ENCODE measurements at regions not wholly inside any gene's neighbourhood (a gene's known extent, or its start where the extent isn't known, plus 50 kb on each side); places are given as distances from the start of the nearest gene placed in this dataset.
"Not testable (repeated sequence)": the region's sequence is repeated elsewhere in the genome, so short reads cannot be mapped to it uniquely, and the experiment has no call there.

GRCh38 chr5:174935854-174936474 lies 211.6 kb downstream of the MSX2 start:
- TF ChIP-seq CTCF (IDR thresholded peaks at IDR 0.05) = peak; percentile 87
- no peak for TF ChIP-seq E2F4 (CRISPR knock-in tag; IDR thresholded peaks at IDR 0.05; ENCODE audit: borderline replicate concordance, low read depth)
- ChIA-PET CTCF (interaction anchor here (1.0 to 4.9 kb wide), 6 partner anchors 19 to 509 kb away, joined by 3 to 59 read pairs (median 3); partner anchors contain the start of gene DRD1), POLR2A (no interaction called here)
- H3K9me3 Mint-ChIP-seq = peaks cover 11% of the 10 kb centered on the region
- DNase-seq (ENCODE audit: low spot score) (peak; percentile 83), ATAC-seq (peak; percentile 95)
- H3K4me3 Mint-ChIP-seq = no peak overlapping the region
- peaks cover 6% of the 10 kb centered on the region for H3K4me1 Mint-ChIP-seq
- no peak overlapping the region for H3K27ac Mint-ChIP-seq
- H3K27me3 Mint-ChIP-seq (ENCODE audit: low read depth) = no peaks in the 10 kb centered on the region
- no peaks in the 10 kb centered on the region for H3K36me3 Mint-ChIP-seq

- DNase-seq (ENCODE audit: low spot score); POLR2A ChIA-PET; ATAC-seq; CTCF ChIA-PET; H3K27ac Mint-ChIP-seq; H3K4me1 Mint-ChIP-seq; H3K27me3 Mint-ChIP-seq (ENCODE audit: low read depth); H3K36me3 Mint-ChIP-seq; H3K4me3 Mint-ChIP-seq: not testable (repeated sequence)
- H3K9me3 Mint-ChIP-seq = peaks cover 11% of the 10 kb centered on the region
These were observed 206.7 kb downstream of the MSX2 start for GRCh38 chr5:174931033-174931432.

- no peak overlapping the region for H3K4me3 Mint-ChIP-seq
- peaks cover 33% of the 10 kb centered on the region for H3K4me1 Mint-ChIP-seq
- no peaks in the 10 kb centered on the region for H3K36me3 Mint-ChIP-seq
- H3K27ac Mint-ChIP-seq = no peak overlapping the region
- ATAC-seq (no peak), DNase-seq (ENCODE audit: low spot score) (no peak)
- POLR2A ChIA-PET = no interaction called here
- TF ChIP-seq STAT6 (CRISPR knock-in tag; conservative IDR thresholded peaks at IDR 0.05; ENCODE audit: low read depth) = no peak
- no peak for TF ChIP-seq GRHL2 (CRISPR knock-in tag; IDR thresholded peaks at IDR 0.05; ENCODE audit: insufficient replicate concordance, severe bottlenecking)
- no peak for TF ChIP-seq ZNF512 (CRISPR knock-in tag; IDR thresholded peaks at IDR 0.05; ENCODE audit: borderline replicate concordance)
- TF ChIP-seq RELA (CRISPR knock-in tag; IDR thresholded peaks at IDR 0.05; ENCODE audit: borderline replicate concordance) = no peak
- TF ChIP-seq IRF1 (CRISPR knock-in tag; IDR thresholded peaks at IDR 0.05) = no peak
- TF ChIP-seq ZNF121 (CRISPR knock-in tag; IDR thresholded peaks at IDR 0.05) = no peak
- TF ChIP-seq ETV6 (CRISPR knock-in tag; IDR thresholded peaks at IDR 0.05) = no peak
- no peak for TF ChIP-seq AFF4 (CRISPR knock-in tag; IDR thresholded peaks at IDR 0.05; ENCODE audit: borderline replicate concordance)
- no peak for TF ChIP-seq ZNF281 (CRISPR knock-in tag; IDR thresholded peaks at IDR 0.05)
- H3K27me3 Mint-ChIP-seq (ENCODE audit: low read depth) = no peaks in the 10 kb centered on the region
- H3K9me3 Mint-ChIP-seq = no peaks in the 10 kb centered on the region
- CTCF ChIA-PET = interaction anchor here (0.6 to 0.8 kb wide), 4 partner anchors 9 to 539 kb away, joined by 3 to 4 read pairs (median 4); no protein-coding TSS in a partner anchor
These were observed 201.2 kb downstream of the MSX2 start for GRCh38 chr5:174925586-174925985.

All from WTC11 (cell line).